Glutamatergic neuron (in vitro differentiated cells): ENCODE measurements at regions not wholly inside any gene's neighbourhood (a gene's known extent, or its start where the extent isn't known, plus 50 kb on each side); places are given as distances from the start of the nearest gene placed in this dataset.

Source experiments
- DNase-seq: peaks from one replicate; pipeline ENCODE4 v3.0.0; 2022
- H3K27ac Mint-ChIP-seq: one replicate; pipeline ENCODE4 v1.8.0; 2020; ENCODE audit warnings: mild to moderate bottlenecking, mixed read lengths, inconsistent platforms; ENCODE audit not compliant: unreplicated experiment
- H3K27me3 Mint-ChIP-seq: one replicate; pipeline ENCODE4 v1.8.0; 2020; ENCODE audit warnings: mild to moderate bottlenecking, moderate library complexity, mixed read lengths, inconsistent platforms; ENCODE audit not compliant: unreplicated experiment
- H3K36me3 Mint-ChIP-seq: one replicate; pipeline ENCODE4 v1.8.0; 2020; ENCODE audit warnings: mild to moderate bottlenecking, mixed read lengths, inconsistent platforms; ENCODE audit not compliant: unreplicated experiment
- H3K4me1 Mint-ChIP-seq: one replicate; pipeline ENCODE4 v1.8.0; 2020; ENCODE audit warnings: mild to moderate bottlenecking, low read depth, mixed read lengths, inconsistent platforms; ENCODE audit not compliant: unreplicated experiment
- H3K4me3 Mint-ChIP-seq: one replicate; pipeline ENCODE4 v1.8.0; 2020; ENCODE audit warnings: mild to moderate bottlenecking, mixed read lengths, inconsistent platforms; ENCODE audit not compliant: unreplicated experiment
- H3K9me3 Mint-ChIP-seq: one replicate; pipeline ENCODE4 v1.8.0; 2020; ENCODE audit warnings: mild to moderate bottlenecking, moderate library complexity, mixed read lengths, inconsistent platforms; ENCODE audit not compliant: unreplicated experiment
- CTCF ChIP-seq: fragments of 200-600 bp; sonication (generic); IDR thresholded peaks from one replicate; pipeline ENCODE4 v1.5.0; 2021; ENCODE audit not compliant: partially characterized antibody, unreplicated experiment

GRCh38 chr3:154718053-154718452 lies 288.1 kb upstream of the GPR149 start:
- no peak for DNase-seq
- H3K9me3 Mint-ChIP-seq, result no peaks in the 10 kb centered on the region

GRCh38 chr3:154716170-154716569 lies 286.2 kb upstream of the GPR149 start:
- H3K27me3 Mint-ChIP-seq, result no peaks in the 10 kb centered on the region
- no peak overlapping the region for H3K4me3 Mint-ChIP-seq
- H3K4me1 Mint-ChIP-seq, result no peaks in the 10 kb centered on the region
- no peak overlapping the region for H3K27ac Mint-ChIP-seq
- no peak for TF ChIP-seq CTCF
- H3K9me3 Mint-ChIP-seq, result no peaks in the 10 kb centered on the region
- DNase-seq, result no peak
- H3K36me3 Mint-ChIP-seq, result no peaks in the 10 kb centered on the region

More at GRCh38 chr3:154718053-154718452, 288.1 kb upstream of the GPR149 start:
- H3K4me1 Mint-ChIP-seq, result no peaks in the 10 kb centered on the region
- TF ChIP-seq CTCF, result no peak
- no peak overlapping the region for H3K27ac Mint-ChIP-seq
- H3K27me3 Mint-ChIP-seq, result no peaks in the 10 kb centered on the region
- H3K4me3 Mint-ChIP-seq, result no peak overlapping the region
- no peaks in the 10 kb centered on the region for H3K36me3 Mint-ChIP-seq

GRCh38 chr3:154708554-154708953 lies 278.6 kb upstream of the GPR149 start:
- no peak for TF ChIP-seq CTCF

GRCh38 chr3:154701055-154701454 lies 271.1 kb upstream of the GPR149 start:
- H3K27ac Mint-ChIP-seq, result no peak overlapping the region
- DNase-seq, result no peak
- no peaks in the 10 kb centered on the region for H3K4me1 Mint-ChIP-seq

More at GRCh38 chr3:154708554-154708953, 278.6 kb upstream of the GPR149 start:
- no peaks in the 10 kb centered on the region for H3K27me3 Mint-ChIP-seq
- no peaks in the 10 kb centered on the region for H3K4me1 Mint-ChIP-seq
- no peaks in the 10 kb centered on the region for H3K9me3 Mint-ChIP-seq
- no peak overlapping the region for H3K4me3 Mint-ChIP-seq
- H3K36me3 Mint-ChIP-seq, result no peaks in the 10 kb centered on the region
- no peak overlapping the region for H3K27ac Mint-ChIP-seq
- DNase-seq, result no peak

GRCh38 chr3:154690413-154690812 lies 260.4 kb upstream of the GPR149 start:
- Mint-ChIP-seq H3K4me1 (no peaks in the 10 kb centered on the region), H3K27me3 (no peaks in the 10 kb centered on the region), H3K27ac (no peak overlapping the region), H3K4me3 (no peak overlapping the region), H3K36me3 (no peaks in the 10 kb centered on the region), H3K9me3 (no peaks in the 10 kb centered on the region)
- no peak for DNase-seq
- TF ChIP-seq CTCF, result no peak

More at GRCh38 chr3:154701055-154701454, 271.1 kb upstream of the GPR149 start:
- Mint-ChIP-seq H3K36me3 (no peaks in the 10 kb centered on the region), H3K4me3 (no peak overlapping the region), H3K9me3 (no peaks in the 10 kb centered on the region), H3K27me3 (no peaks in the 10 kb centered on the region)
- TF ChIP-seq CTCF, result no peak
